ENCODE measurements at regions not wholly inside any gene's neighbourhood (a gene's known extent, or its start where the extent isn't known, plus 50 kb on each side); places are given as distances from the start of the nearest gene placed in this dataset.

DNA sequence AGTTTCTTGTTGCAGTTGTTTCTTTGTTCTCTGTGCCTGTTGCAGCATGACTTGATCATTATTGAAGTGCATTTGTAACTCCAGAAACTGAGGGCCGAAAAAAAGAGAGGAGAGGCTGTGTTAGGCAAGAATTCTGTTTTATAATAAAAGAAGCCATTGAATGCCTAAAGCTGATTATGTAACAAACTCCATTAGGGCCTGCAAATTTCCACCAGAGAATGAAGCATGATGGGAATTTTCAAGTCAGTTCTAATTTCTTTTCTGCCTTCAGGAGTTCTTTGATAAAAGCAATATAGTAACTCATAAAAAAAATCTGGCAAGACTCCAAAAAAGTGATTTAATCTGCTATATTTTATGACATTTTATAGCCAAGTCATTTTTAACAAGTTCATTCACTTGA, 156.7 kb upstream of the RASSF8 start:
- TF ChIP-seq, protein P1, sequence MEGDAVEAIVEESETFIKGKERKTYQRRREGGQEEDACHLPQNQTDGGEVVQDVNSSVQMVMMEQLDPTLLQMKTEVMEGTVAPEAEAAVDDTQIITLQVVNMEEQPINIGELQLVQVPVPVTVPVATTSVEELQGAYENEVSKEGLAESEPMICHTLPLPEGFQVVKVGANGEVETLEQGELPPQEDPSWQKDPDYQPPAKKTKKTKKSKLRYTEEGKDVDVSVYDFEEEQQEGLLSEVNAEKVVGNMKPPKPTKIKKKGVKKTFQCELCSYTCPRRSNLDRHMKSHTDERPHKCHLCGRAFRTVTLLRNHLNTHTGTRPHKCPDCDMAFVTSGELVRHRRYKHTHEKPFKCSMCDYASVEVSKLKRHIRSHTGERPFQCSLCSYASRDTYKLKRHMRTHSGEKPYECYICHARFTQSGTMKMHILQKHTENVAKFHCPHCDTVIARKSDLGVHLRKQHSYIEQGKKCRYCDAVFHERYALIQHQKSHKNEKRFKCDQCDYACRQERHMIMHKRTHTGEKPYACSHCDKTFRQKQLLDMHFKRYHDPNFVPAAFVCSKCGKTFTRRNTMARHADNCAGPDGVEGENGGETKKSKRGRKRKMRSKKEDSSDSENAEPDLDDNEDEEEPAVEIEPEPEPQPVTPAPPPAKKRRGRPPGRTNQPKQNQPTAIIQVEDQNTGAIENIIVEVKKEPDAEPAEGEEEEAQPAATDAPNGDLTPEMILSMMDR (IDR thresholded peaks at IDR 0.05; ENCODE audit: low read depth, low read length, missing input control), result no peak
- TF ChIP-seq JUND (IDR thresholded peaks at IDR 0.05), result no peak

All from liver (tissue), 3 donors.